HL-60 (cell line): ENCODE measurements at regions not wholly inside any gene's neighbourhood (a gene's known extent, or its start where the extent isn't known, plus 50 kb on each side); places are given as distances from the start of the nearest gene placed in this dataset.

Experiments used
- CTCF ChIP-seq: IDR thresholded peaks from one replicate; pipeline ENCODE4 v1.5.1; 2011; ENCODE audit warnings: low read length, control low read depth, inconsistent platforms; ENCODE audit not compliant: insufficient read depth
- POLR2AphosphoS5 ChIP-seq: IDR thresholded peaks from 2 replicates; pipeline ENCODE4 v1.6.1; 2012; ENCODE audit warnings: low read depth

DNA sequence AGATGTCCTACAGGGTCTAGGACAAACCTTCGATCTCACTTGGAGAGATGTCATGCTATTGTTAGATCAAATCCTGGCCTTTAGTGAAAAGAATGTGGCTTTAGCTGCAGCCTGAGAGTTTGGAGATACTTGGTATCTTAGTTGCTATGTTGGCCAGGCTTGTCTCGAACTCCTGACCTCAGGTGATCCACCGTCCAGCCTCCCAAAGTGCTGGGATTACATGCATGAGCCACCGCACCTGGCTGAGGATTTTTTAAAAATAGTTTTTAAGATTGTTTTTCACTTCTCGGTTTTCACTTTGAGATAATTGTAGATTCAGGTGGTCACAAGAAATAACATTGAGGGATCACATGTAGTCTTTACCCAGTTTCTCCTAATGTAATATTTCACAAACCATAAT, 738.3 kb upstream of the POM121L12 start:
- TF ChIP-seq CTCF (no peak), POLR2AphosphoS5 (no peak)
